ENCODE measurements at regions not wholly inside any gene's neighbourhood (a gene's known extent, or its start where the extent isn't known, plus 50 kb on each side); places are given as distances from the start of the nearest gene placed in this dataset.

- no peaks in the 10 kb centered on the region for H3K9me1 ChIP-seq (replicated peaks; ENCODE audit: control insufficient read depth, extremely low read depth, insufficient read depth, low read length)
- H2AFZ ChIP-seq (ENCODE audit: low read depth, low read length): no peak overlapping the region
- H3K4me3 ChIP-seq (replicated peaks in 1 of 3; ENCODE audit: insufficient read depth in 1 of 3, low read depth in 1 of 3, low read length in 3 of 3): no peak overlapping the region
- dilution Hi-C loops (cut with MboI; ENCODE audit: extremely low pct_ligation_motif_present, low sequenced_read_pairs): no loop called here
- H3K36me3 ChIP-seq (ENCODE audit: control insufficient read depth in 2 of 2, extremely low read depth in 1 of 2, insufficient read depth in 2 of 2, low read length in 2 of 2): no peaks in the 10 kb centered on the region
- no peaks in the 10 kb centered on the region for H3K27me3 ChIP-seq (ENCODE audit: control insufficient read depth in 2 of 2, insufficient read depth in 2 of 2, low read length in 2 of 2)
- CTCF ChIA-PET: interaction anchor here (0.9 to 1.3 kb wide), 2 partner anchors 10 to 11 kb away, joined by 3 to 4 read pairs; no protein-coding TSS in a partner anchor
- no peak overlapping the region for H3K9ac ChIP-seq (replicated peaks; ENCODE audit: extremely low read depth, insufficient read depth, low read length)
- intact Hi-C loops (cut with micrococcal nuclease): no loop called here
- H3K79me2 ChIP-seq (ENCODE audit: control insufficient read depth, insufficient read depth, low read length): no peaks in the 10 kb centered on the region
- no peak overlapping the region for H3K27ac ChIP-seq (ENCODE audit: insufficient read depth, low read depth, low read length)
- DNase-seq (ENCODE audit: low read depth, low spot score): no peak
- no peaks in the 10 kb centered on the region for H3K9me3 ChIP-seq (replicated peaks; ENCODE audit: control insufficient read depth, insufficient read depth, low read length)
- POLR2A ChIA-PET: no interaction called here
- no peak for TF ChIP-seq CTCF (IDR thresholded peaks at IDR 0.05; ENCODE audit: extremely low read depth in 1 of 2, insufficient read depth in 1 of 2, low read depth in 1 of 2, low read length in 2 of 2)
- TF ChIP-seq JUN (IDR thresholded peaks at IDR 0.05; ENCODE audit: borderline replicate concordance, insufficient read depth, insufficient read length, low read depth): no peak
- TF ChIP-seq FOS (IDR thresholded peaks at IDR 0.05; ENCODE audit: borderline replicate concordance, insufficient read depth, low read length): no peak
- TF ChIP-seq POLR2A (IDR thresholded peaks at IDR 0.05; ENCODE audit: low read depth, low read length): no peak
- no peak for TF ChIP-seq MYC (IDR thresholded peaks at IDR 0.05; ENCODE audit: low read depth, low read length)
- no peak for TF ChIP-seq GATA2 (IDR thresholded peaks at IDR 0.05; ENCODE audit: insufficient read depth, insufficient read length, low read depth, low read length)
- TF ChIP-seq POLR2AphosphoS5 (IDR thresholded peaks at IDR 0.05; ENCODE audit: insufficient read depth, low read depth, low read length): no peak
- TF ChIP-seq, protein P1, sequence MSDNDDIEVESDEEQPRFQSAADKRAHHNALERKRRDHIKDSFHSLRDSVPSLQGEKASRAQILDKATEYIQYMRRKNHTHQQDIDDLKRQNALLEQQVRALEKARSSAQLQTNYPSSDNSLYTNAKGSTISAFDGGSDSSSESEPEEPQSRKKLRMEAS (IDR thresholded peaks at IDR 0.05; ENCODE audit: insufficient read depth, insufficient read length): no peak
- no peak for TF ChIP-seq EZH2 (IDR thresholded peaks at IDR 0.05; ENCODE audit: borderline replicate concordance, low read depth, low read length, severe bottlenecking)
- H3K4me2 ChIP-seq (ENCODE audit: insufficient read depth, low read length): no peak overlapping the region
- no peaks in the 10 kb centered on the region for H4K20me1 ChIP-seq (replicated peaks; ENCODE audit: control insufficient read depth, extremely low read depth, insufficient read depth, low read length)
- no TSS peak for BruUV-seq (replicated peaks)
- no peak for FAIRE-seq
- no peaks in the 10 kb centered on the region for H3K4me1 ChIP-seq (ENCODE audit: control insufficient read depth, extremely low read depth, insufficient read depth, low read length)
These were observed 69.4 kb downstream of the RWDD4 start for GRCh38 chr4:183589461-183590099.
